ENCODE measurements at regions not wholly inside any gene's neighbourhood (a gene's known extent, or its start where the extent isn't known, plus 50 kb on each side); places are given as distances from the start of the nearest gene placed in this dataset.

DNA sequence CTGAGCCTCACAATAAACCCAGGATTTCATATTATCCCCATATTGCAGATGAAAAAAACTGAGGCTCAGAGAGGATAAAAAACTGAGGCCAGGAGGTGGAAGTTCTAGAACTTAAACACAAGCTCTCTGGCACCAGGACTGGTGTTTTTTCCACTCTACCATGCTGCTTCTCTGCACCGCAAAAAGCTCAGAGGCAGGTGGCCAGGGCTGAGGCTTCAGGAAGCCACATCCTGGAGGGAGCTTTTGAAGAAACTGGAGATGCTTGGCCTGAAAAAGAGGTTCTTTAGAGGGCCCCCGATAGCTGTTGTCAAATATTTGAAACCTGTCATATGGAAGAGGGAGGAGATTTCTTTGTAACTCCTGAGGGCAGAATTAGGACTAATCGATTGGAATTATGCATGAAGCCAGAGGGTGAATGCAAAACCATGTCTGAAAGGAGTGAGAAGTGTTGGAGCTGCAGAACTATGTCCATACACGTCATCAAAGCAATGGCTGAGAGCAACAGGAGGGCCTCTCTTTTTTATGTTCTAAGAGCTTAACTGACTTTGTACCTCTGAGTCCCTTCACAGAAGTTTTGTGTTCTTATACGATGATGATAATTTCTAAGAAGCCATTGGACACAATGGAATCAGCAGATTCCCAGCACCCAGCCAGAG, 448.6 kb downstream of the FUT8 start:
- Histone ChIP-seq H3K9me1 (ENCODE audit: insufficient read depth, low read length) (no peaks in the 10 kb centered on the region), H3K4me3 (ENCODE audit: insufficient read depth, low read depth, low read length) (no peak overlapping the region), H3K56ac (ENCODE audit: extremely low read depth, insufficient read depth, low read length) (no peak overlapping the region), H3K4me2 (ENCODE audit: low read depth, low read length) (no peak overlapping the region), H3K36me3 (ENCODE audit: control insufficient read depth, insufficient read depth, low read length) (no peaks in the 10 kb centered on the region), H2AK9ac (replicated peaks; ENCODE audit: low read depth, low read length, poor library complexity) (no peak overlapping the region), H3K79me1 (ENCODE audit: low read depth in 1 of 2, low read length in 2 of 2) (no peaks in the 10 kb centered on the region), H3K27me3 (ENCODE audit: control insufficient read depth, insufficient read depth, low read length) (no peaks in the 10 kb centered on the region), H3K4ac (ENCODE audit: low read depth, low read length) (no peak overlapping the region), H2BK20ac (ENCODE audit: low read depth, low read length) (no peak overlapping the region), H2AFZ (replicated peaks; ENCODE audit: low read length, poor library complexity) (no peak overlapping the region), H2AK5ac (ENCODE audit: low read depth, low read length) (no peak overlapping the region), H3K14ac (replicated peaks; ENCODE audit: low read depth, low read length) (no peak overlapping the region), H4K91ac (ENCODE audit: insufficient read depth, low read depth, low read length) (no peak overlapping the region), H2BK5ac (ENCODE audit: low read depth, low read length, poor library complexity, severe bottlenecking) (no peak overlapping the region), H3K27ac (ENCODE audit: insufficient read depth, low read length) (no peak overlapping the region), H4K5ac (ENCODE audit: low read depth, low read length) (no peak overlapping the region), H3K9ac (ENCODE audit: low read depth, low read length) (no peak overlapping the region), H3K23ac (ENCODE audit: low read depth, low read length) (no peak overlapping the region), H4K20me1 (ENCODE audit: insufficient read depth, low read length) (no peaks in the 10 kb centered on the region), H3K18ac (ENCODE audit: low read depth, low read length) (no peak overlapping the region), H2BK15ac (ENCODE audit: low read depth, low read length) (no peak overlapping the region), H3K4me1 (ENCODE audit: control insufficient read depth, insufficient read depth, low read length) (no peaks in the 10 kb centered on the region), H2BK120ac (ENCODE audit: low read depth, low read length) (no peak overlapping the region), H3K9me3 (ENCODE audit: control insufficient read depth, insufficient read depth, low read length) (no peaks in the 10 kb centered on the region), H4K8ac (ENCODE audit: low read depth in 2 of 2, low read length in 2 of 2) (no peak overlapping the region)
- no peak for DNase-seq
- 20% methylated on average over 1 of the region's 5 CpGs; no CpG with 5 or more reads in 1 of the 2 experiments for WGBS, 2 experiments (ENCODE audit: extremely low coverage in 2 of 2, insufficient read length in 1 of 2)
- ChIA-PET POLR2A (ENCODE audit: unreplicated experiment) (no interaction called here), CTCF (interaction anchor here (1.0 kb wide), 1 partner anchor 37 kb away, joined by 3 read pairs; no protein-coding TSS in a partner anchor)
- dilution Hi-C loops (cut with HindIII; ENCODE audit: low sequenced_read_pairs, unreplicated experiment): no loop called here
- BruUV-seq (replicated peaks): no TSS peak
- in situ Hi-C loops (cut with MboI; ENCODE audit: low sequenced_read_pairs): no loop called here
- no peak for ATAC-seq (ENCODE audit: low read depth)
- TF ChIP-seq FOS (IDR thresholded peaks at IDR 0.05; ENCODE audit: low read depth, low read length): no peak
- TF ChIP-seq SMC3 (IDR thresholded peaks at IDR 0.05; ENCODE audit: low read depth, low read length): no peak
- no peak for TF ChIP-seq CTCF (conservative IDR thresholded peaks at IDR 0.05; ENCODE audit: low read depth, low read length)
- no peak for TF ChIP-seq NFE2L2 (IDR thresholded peaks at IDR 0.05; ENCODE audit: low read depth, low read length)
- no peak for TF ChIP-seq RCOR1 (IDR thresholded peaks at IDR 0.05; ENCODE audit: insufficient replicate concordance, low read length)
- TF ChIP-seq RAD21 (IDR thresholded peaks at IDR 0.05; ENCODE audit: low read length): no peak
- TF ChIP-seq MAFK (IDR thresholded peaks at IDR 0.05; ENCODE audit: low read depth, low read length): no peak
- TF ChIP-seq POLR2A (IDR thresholded peaks at IDR 0.05; ENCODE audit: low read depth, low read length): no peak
- TF ChIP-seq CEBPB (IDR thresholded peaks at IDR 0.05; ENCODE audit: low read depth, low read length): no peak
- intact Hi-C loops (cut with micrococcal nuclease): no loop called here
